CD4-positive, alpha-beta T cell treated with Interleukin-10 for 1 hour (primary cell): ENCODE measurements at regions not wholly inside any gene's neighbourhood (a gene's known extent, or its start where the extent isn't known, plus 50 kb on each side); places are given as distances from the start of the nearest gene placed in this dataset.

Experiments
- DNase-seq: peaks from one replicate; pipeline ENCODE4 v3.0.0-alpha.2; 2020

DNA sequence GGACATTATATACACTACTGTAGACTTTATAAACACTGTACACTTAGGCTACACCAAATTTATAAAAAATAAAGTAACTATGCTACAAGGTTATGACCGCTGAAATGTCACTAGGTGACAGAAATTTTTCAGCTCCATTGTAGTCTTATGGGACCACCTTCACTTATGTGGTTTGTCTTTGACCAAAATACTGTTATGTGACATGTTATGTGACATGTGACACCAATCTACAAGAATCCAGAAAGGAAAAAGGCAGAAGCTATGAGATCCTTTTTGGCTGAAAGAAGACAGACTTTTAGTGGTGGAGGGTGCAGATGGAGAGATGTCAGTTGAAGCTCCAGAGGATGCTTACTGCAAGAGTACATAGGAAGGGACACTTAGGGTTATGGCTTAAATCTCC lies 1378.4 kb upstream of the TENM4 start:
- DNase-seq, result no peak

GRCh38 chr11:80816966-80817365 lies 1376.1 kb upstream of the TENM4 start:
- DNase-seq, result no peak

GRCh38 chr11:80816454-80816847 lies 1375.6 kb upstream of the TENM4 start:
- no peak for DNase-seq

GRCh38 chr11:80815752-80816453 lies 1375.1 kb upstream of the TENM4 start:
- DNase-seq, result no peak

- no peak for DNase-seq
These were observed 1374.0 kb upstream of the TENM4 start for GRCh38 chr11:80814813-80815212.

DNA sequence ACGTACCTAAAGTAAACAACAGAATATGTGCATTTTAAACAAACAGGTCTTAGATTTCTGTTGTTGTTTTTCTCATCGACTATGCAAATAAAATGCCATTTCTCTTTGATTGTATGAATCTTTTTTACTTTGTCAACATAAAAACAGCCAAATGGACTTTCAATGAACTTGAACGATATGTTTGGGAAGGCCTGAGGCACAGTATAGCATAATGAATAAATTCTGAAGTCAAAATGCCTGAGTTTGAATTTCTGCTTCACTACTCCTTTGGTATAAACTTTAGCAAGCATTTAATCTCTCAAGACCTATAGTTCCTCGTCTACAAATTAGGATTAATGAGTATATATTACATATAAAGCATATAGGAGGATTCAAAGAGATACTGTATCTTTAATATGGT lies 1369.9 kb upstream of the TENM4 start:
- DNase-seq, result no peak

DNA sequence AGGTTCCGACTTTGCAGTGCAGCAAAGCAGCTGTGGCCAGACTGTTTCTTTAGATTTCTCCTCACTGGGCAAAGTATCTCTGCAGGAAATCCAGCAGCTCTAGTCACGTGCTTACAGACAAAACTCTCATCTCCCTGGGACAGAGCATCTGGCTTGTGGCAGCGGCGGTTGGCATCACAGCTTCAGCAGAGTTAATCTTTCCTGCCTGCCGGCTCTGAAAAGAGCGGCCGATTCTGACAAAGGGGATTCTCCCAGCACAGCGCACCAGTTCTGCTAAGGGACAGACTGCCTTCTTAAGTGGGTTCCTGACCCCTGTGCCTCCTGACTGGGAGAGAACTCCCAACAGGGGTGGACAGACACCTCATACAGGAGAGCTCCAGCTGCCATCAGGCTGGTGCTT lies 1357.3 kb upstream of the TENM4 start:
- no peak for DNase-seq

DNA sequence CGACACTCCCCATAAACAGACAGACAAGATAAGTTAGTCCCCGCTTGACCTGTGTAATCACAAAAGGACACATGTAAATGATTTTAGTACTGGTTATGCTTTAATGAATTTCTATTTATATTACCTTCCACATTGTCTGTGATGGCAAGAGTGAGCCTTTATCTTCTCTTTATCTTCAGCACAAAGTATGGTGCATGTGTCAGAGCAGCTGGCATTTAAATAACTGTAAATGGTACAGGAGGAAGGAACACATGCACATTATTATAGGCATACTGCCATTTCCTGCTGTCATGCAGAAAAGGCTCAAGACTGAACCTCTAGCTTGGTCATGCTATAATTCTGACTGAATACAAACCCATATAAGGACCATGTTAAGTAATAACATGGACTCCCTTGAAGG lies 1342.7 kb upstream of the TENM4 start:
- DNase-seq, result no peak

DNA sequence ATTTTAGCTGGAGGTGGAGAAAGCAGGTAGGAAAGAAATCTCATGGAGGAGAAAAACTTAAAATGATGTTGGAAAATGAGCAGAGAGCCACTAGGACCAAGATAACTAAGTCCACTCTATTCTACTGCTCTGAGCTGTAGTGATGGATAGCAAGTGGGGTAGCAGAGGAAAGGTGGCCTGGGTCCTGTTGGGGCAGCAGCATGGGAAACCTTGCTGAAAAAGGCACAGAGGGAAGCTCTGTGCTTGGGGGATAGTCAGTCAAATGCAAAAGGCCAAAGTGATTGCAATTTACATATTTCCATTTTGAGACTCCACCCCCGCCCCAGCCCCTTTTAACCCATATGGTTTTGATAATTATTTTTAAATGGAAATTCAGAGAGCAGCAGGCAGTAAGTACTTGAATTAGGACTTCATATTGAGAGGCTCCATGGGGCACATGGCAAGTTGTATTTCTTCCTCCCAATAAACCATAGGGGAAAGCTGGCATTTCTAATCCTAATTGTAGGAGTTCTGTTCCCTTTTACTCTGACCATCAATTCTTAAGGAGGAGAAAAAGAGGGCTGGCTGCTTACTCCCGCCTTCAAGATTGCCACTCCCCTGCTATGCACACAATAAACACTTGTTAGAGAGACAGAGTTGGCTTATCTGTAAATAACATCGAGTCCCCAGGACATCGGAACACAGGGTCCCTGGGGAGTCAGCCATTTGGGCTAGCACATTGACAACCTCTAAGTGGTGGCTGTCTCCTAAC lies 1341.5 kb upstream of the TENM4 start:
- no peak for DNase-seq

DNA sequence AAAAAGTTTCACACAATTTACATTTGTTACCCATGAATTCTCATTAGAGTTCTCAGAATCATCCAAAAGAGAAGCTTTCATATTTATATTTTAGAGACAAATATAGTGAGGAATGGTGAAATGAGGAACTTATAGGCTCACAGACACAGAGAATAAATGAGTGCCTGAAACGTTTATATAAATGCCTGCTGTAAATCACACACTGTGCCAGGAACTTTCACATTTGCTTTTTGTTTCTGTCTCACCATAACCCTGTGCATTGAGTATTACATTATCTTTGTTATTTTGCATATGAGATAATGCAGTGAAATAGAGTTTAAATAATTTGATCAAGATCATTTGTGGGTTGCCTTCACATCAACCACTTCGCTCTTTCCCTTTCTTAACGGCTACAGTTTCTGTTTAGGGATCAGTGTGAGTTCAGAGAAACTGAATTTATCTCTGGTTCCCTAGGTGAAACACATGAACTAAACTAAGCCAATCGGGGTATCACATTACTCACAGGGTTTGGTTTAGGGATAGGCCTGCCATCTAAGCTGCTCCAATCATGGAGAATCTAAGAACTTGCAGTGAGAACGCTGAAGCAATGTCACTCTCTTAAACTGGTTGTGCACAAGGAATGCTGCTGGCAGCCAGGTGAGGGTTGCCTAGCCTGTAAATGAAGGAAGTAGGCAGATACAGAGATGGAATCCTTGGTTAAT lies 1339.2 kb upstream of the TENM4 start:
- no peak for DNase-seq

DNA sequence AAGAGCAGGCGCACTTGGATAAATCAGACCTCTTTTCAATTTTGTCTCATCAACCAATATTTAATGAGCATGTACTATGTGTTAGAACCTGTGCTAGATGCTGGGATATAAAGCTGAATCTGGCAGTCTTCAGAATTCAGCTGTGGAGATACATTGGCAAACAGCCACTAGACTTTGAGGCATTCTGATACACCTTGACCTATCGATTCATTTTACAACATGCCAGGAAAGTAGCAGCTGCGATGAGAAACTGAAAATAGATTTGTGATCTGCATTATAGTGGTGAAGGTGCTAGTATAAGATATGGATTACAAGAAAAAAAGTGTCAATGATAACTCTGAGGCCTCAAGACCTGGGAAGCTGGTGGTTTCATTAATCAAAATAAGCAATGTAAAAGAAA lies 1338.1 kb upstream of the TENM4 start:
- DNase-seq, result no peak

GRCh38 chr11:80778432-80778831 lies 1337.6 kb upstream of the TENM4 start:
- DNase-seq, result no peak

- DNase-seq, result no peak
These were observed 1333.1 kb upstream of the TENM4 start for GRCh38 chr11:80773919-80774318.

- DNase-seq, result no peak
These were observed 1330.2 kb upstream of the TENM4 start for GRCh38 chr11:80771017-80771416.

DNA sequence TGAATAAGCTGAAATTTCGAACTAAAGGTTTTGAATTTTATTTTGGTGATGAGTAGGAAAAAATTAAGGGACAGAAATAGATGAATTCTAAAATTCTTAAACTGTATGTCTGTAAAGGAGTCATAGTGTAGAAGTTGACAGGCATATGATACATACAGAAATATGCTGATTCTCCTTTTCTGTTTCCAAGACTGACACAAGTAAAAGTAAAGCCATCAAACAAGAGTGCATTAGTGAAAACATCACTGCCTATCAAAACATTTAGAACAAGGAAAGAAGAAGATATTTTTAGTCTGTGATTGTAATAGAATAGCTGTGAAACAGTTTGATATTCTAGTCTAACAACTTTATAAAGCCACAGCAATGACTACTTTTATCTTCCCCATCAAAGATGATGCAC lies 1318.0 kb upstream of the TENM4 start:
- no peak for DNase-seq

- DNase-seq, result no peak
These were observed 1307.5 kb upstream of the TENM4 start for GRCh38 chr11:80748207-80748925.

- DNase-seq, result no peak
These were observed 1305.5 kb upstream of the TENM4 start for GRCh38 chr11:80746300-80746699.

DNA sequence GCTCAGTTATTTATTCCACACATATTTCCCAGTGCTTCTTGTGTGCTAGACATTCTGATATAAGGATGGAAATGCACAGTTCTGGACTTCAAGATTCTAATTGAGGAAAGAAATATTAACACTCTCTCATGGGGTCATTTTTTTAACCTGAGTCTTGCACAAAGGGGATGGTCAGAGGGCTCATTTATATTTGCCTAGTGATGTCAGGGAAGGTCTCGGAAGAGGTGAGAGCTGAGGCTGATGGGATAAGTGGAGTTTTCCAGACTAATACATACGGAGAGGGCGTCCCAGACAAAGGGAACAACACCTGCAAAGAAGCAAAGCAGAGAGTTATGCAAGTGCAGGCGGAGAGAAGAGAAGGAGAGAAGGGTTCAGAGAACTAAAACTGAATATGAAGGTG lies 1304.6 kb upstream of the TENM4 start:
- DNase-seq, result no peak

DNA sequence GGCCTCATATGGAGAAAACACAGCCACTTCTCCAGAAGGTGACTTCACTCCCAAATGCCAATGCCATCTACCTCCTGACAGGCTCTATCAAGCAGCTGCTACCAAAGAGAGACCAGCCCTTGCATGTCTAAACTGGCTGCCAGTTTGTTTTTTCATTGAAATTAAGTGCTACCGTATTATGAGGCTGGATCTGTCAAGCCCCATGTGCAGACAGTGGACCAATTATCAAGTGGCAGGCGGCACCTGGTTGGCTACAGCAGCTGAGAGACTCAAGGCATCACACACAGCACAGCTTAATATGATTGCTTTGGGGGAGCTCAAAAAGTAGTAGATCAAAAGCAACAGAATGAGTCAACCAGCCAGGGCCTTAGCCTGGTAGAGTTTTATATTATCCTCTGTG lies 1293.0 kb upstream of the TENM4 start:
- no peak for DNase-seq

DNA sequence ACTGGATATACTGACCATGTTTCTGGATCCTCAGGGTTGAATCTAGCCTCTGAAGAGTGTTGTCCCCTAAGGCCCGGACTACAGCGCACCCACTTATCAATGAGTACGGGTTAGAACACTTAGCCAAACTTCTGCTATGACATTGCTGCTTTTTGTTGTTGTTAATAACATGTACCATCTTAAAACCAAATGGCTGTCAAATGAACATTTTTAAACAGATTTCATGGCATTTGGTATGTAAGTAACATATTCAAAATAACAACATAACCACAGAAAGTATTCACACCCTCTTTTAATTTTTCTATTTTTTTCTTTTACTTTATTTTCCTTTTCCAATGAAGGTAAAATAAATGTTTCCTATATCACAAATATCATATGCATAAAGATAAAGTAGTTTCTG lies 1292.5 kb upstream of the TENM4 start:
- DNase-seq, result no peak

DNA sequence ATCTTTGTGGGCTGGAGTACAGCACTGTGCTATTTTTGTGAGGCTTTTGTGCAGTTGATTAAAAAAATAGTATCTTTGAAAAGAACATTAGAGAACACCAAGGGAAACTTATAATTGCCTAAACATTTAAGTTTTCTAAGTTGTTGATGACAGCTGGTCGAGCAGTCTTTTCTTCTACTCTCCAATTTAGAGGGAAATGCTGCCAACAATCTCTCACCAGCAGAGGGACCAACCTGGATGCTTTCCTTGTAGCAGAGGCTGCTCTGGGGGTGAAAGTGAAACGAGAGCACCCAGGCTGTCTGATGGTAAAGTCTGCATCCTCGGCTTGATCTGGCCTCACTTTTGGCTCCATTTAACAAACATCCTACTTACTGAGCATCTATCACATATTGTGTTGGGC lies 1286.5 kb upstream of the TENM4 start:
- no peak for DNase-seq

GRCh38 chr11:80726236-80726635 lies 1285.4 kb upstream of the TENM4 start:
- no peak for DNase-seq

DNA sequence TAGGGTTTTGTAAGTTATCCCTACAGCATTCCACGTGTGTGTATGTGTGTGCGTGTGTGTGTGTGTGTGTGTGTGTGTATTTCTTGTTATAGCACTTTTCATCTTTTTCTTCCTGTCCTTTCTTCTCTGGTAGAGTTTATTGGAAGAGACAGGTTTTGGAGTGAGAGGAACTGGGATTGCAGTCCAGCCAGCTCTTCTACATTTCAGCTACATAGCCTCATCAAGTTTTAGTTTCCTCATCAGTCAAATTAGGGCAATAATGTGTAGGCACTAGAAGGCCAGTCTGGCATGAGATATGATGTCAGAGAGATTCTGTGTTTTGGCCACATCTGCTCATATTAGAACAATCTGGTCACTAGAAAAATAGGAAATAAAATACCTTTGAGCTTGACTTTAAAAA lies 1283.5 kb upstream of the TENM4 start:
- DNase-seq, result no peak

- no peak for DNase-seq
These were observed 1281.8 kb upstream of the TENM4 start for GRCh38 chr11:80722629-80723028.
